K562 (cell line): ENCODE measurements at regions not wholly inside any gene's neighbourhood (a gene's known extent, or its start where the extent isn't known, plus 50 kb on each side); places are given as distances from the start of the nearest gene placed in this dataset.

Experiments
- RB1 ChIP-seq: fragments of 450-650 bp; IDR thresholded peaks from 2 replicates; pipeline ENCODE4 v1.6.1; 2017; ENCODE audit warnings: low read depth, mild to moderate bottlenecking
- TARDBP ChIP-seq: fragments of 450-650 bp; IDR thresholded peaks from 2 replicates; pipeline ENCODE4 v1.6.1; 2016
- ZNF274 ChIP-seq: IDR thresholded peaks from 2 replicates; pipeline ENCODE4 v1.6.1; 2011; ENCODE audit warnings: low read depth, mild to moderate bottlenecking, low read length, moderate library complexity, borderline replicate concordance
- TF ChIP-seq, protein P1 (sequence below), 2 experiments: fragments of 450-650 bp; formaldehyde crosslinking in 1 of 2; IDR thresholded peaks; 2 replicates each; pipeline versions ENCODE4 v1.4.0 to v1.6.1; 2014 to 2020; ENCODE audit warnings: mild to moderate bottlenecking in 2 of 2, borderline replicate concordance in 1 of 2, low read depth in 1 of 2

DNA sequence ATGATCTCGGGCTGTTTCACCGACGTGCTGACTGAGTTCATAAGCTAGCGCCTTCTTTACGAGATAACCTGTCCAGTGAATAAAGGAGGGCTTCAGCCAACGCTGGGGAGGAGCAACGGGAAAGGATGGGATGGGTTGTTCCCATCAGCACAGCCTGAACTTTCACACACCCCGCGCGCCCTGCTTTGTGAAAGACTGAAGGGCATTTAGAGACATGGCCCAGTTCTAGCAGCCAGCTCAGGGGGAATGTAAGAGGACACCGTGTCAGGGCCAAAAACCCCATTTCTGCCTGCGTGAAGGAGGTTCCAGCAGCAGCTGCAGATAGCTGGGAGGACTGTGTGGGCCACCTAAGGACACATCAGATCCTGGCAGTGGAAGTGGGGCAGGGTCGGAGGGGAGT, 255.1 kb upstream of the RAB4A start (continued):
- TF ChIP-seq, protein P1, sequence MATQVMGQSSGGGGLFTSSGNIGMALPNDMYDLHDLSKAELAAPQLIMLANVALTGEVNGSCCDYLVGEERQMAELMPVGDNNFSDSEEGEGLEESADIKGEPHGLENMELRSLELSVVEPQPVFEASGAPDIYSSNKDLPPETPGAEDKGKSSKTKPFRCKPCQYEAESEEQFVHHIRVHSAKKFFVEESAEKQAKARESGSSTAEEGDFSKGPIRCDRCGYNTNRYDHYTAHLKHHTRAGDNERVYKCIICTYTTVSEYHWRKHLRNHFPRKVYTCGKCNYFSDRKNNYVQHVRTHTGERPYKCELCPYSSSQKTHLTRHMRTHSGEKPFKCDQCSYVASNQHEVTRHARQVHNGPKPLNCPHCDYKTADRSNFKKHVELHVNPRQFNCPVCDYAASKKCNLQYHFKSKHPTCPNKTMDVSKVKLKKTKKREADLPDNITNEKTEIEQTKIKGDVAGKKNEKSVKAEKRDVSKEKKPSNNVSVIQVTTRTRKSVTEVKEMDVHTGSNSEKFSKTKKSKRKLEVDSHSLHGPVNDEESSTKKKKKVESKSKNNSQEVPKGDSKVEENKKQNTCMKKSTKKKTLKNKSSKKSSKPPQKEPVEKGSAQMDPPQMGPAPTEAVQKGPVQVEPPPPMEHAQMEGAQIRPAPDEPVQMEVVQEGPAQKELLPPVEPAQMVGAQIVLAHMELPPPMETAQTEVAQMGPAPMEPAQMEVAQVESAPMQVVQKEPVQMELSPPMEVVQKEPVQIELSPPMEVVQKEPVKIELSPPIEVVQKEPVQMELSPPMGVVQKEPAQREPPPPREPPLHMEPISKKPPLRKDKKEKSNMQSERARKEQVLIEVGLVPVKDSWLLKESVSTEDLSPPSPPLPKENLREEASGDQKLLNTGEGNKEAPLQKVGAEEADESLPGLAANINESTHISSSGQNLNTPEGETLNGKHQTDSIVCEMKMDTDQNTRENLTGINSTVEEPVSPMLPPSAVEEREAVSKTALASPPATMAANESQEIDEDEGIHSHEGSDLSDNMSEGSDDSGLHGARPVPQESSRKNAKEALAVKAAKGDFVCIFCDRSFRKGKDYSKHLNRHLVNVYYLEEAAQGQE (IDR thresholded peaks at IDR 0.05; ENCODE audit: borderline replicate concordance) = no peak
- TF ChIP-seq, protein P1 (CRISPR knock-in tag; IDR thresholded peaks at IDR 0.05; ENCODE audit: low read depth) = no peak
- TF ChIP-seq TARDBP (no peak), ZNF274 (no peak), RB1 (no peak)
- TF ChIP-seq, all 486 proteins: peak for 0
